SU-DHL-6 (cell line): ENCODE measurements at regions not wholly inside any gene's neighbourhood (a gene's known extent, or its start where the extent isn't known, plus 50 kb on each side); places are given as distances from the start of the nearest gene placed in this dataset.
"Not testable (repeated sequence)": the region's sequence is repeated elsewhere in the genome, so short reads cannot be mapped to it uniquely, and the experiment has no call there.

Experiments
- H2AFZ ChIP-seq: fragments of 200-600 bp; sonication (generic); 2 replicates; pipeline ENCODE4 v1.6.1; 2014; ENCODE audit warnings: low read depth, mild to moderate bottlenecking, moderate library complexity, mixed read lengths, antibody characterized with exemption, low read length; ENCODE audit not compliant: severe bottlenecking
- H3F3A ChIP-seq: fragments of 200-600 bp; shearing (Covaris generic); 2 replicates; pipeline ENCODE4 v1.6.0; 2016; ENCODE audit warnings: antibody characterized with exemption, mild to moderate bottlenecking; ENCODE audit not compliant: insufficient read depth
- H3K27ac ChIP-seq: fragments of 200-600 bp; sonication (generic); 2 replicates; pipeline ENCODE4 v1.5.1; 2016; ENCODE audit warnings: low read depth, mild to moderate bottlenecking, low read length, moderate library complexity, mixed read lengths
- H3K27me3 ChIP-seq: fragments of 200-600 bp; sonication (generic), shearing (Covaris generic); 2 replicates; pipeline ENCODE4 v1.6.0; 2014; ENCODE audit warnings: mild to moderate bottlenecking, low read length
- H3K36me3 ChIP-seq: fragments of 200-600 bp; sonication (generic); 2 replicates; pipeline ENCODE4 v1.6.1; 2014; ENCODE audit warnings: mild to moderate bottlenecking, low read length, mixed read lengths
- H3K4me2 ChIP-seq: fragments of 300-600, 200-600 bp; shearing (Covaris generic), sonication (generic); 2 replicates; pipeline ENCODE4 v1.6.0; 2014; ENCODE audit warnings: low read length, low read depth, mild to moderate bottlenecking; ENCODE audit not compliant: poor library complexity, severe bottlenecking
- H3K4me3 ChIP-seq: fragments of 200-600 bp; sonication (generic); 2 replicates; pipeline ENCODE4 v1.5.1; 2014; ENCODE audit warnings: antibody characterized with exemption, low read length, mild to moderate bottlenecking, mixed read lengths; ENCODE audit not compliant: insufficient read depth, poor library complexity, severe bottlenecking
- H3K79me2 ChIP-seq: fragments of 200-600 bp; sonication (generic); 2 replicates; pipeline ENCODE4 v1.6.1; 2014; ENCODE audit warnings: mild to moderate bottlenecking, low read length, moderate library complexity; ENCODE audit not compliant: insufficient read depth
- H3K9ac ChIP-seq: fragments of 200-600 bp; sonication (generic); 2 replicates; pipeline ENCODE4 v1.7.0; 2014; ENCODE audit warnings: mild to moderate bottlenecking, low read length
- H3K9me2 ChIP-seq: fragments of 200-600 bp; sonication (generic); replicated peaks from 2 replicates; pipeline ENCODE4 v1.6.1; 2014; ENCODE audit warnings: low read length; ENCODE audit not compliant: insufficient read depth
- H3K9me3 ChIP-seq: fragments of 200-600 bp; sonication (generic); 2 replicates; pipeline ENCODE4 v1.6.1; 2014; ENCODE audit warnings: low read length, mixed read lengths; ENCODE audit not compliant: insufficient read depth
- H4K20me1 ChIP-seq: fragments of 200-600 bp; sonication (generic); 2 replicates; pipeline ENCODE4 v1.6.1; 2014; ENCODE audit warnings: low read depth, mild to moderate bottlenecking, antibody characterized with exemption, low read length, moderate library complexity, mixed read lengths
- EZH2phosphoT487 ChIP-seq: fragments of 200-600 bp; sonication (generic), shearing (Covaris generic); conservative IDR thresholded peaks from 2 replicates; pipeline ENCODE4 v1.6.1; 2018; ENCODE audit warnings: mild to moderate bottlenecking, antibody characterized with exemption, low read length, moderate library complexity, mixed read lengths
- TF ChIP-seq, protein P1 (sequence below): fragments of 200-600 bp; sonication (generic); IDR thresholded peaks from one replicate; pipeline ENCODE4 v1.5.1; 2017; ENCODE audit warnings: antibody characterized with exemption, mild to moderate bottlenecking, low read length, moderate library complexity; ENCODE audit not compliant: insufficient read depth, poor library complexity, severe bottlenecking

DNA sequence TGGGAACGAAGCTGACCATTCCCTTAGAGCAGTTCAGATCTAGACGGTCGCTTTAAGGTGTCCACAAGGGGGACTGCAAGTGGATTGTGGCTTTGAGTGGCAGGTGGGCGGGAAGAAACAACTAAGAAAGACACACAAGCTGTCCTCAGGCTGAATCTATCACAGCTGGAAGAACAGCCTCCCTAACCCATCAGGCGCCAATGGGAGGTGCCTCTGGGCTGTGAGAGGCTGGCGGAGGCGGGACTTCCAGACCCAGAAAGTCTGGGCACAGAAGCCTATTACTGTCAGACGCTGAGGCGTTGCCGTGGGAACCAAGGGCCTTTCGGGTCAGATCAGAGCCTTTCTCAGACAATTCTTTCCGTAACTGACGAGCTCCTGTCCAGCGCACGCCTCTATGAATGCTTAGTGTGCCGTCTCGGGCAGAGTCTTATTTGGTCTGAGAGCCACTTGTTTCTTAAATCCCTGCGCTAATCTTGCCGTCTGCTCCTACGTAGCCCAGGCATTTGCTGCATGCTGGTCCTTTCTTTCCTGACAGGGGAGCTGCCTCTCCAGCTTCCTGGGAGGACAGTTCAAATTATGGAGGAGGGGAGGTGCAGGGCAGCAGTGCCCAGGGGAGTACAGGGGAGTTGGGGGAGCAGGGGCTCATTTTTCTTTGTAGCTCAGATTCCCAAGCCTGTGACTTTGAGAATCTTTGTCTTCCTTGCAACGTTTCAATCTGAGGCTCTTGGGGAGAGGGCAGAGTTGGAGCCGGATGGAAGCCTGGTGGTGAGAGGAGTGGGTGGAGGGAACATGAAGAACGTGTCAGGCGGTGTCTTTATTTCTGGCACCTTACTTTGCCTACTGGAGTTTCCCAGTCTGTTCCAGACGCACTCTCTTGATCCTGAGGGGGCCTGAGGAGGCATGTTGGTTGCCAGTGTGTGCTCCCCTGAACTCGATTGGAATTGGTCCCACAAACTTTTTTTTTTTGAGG is 618.7 kb downstream of the KCNJ18 start:
- Histone ChIP-seq H3K9me3 (no peaks in the 10 kb centered on the region), H3K9me2 (no peaks in the 10 kb centered on the region), H3K9ac (no peak overlapping the region), H3K36me3 (no peaks in the 10 kb centered on the region), H3K79me2 (no peaks in the 10 kb centered on the region), H2AFZ (no peak overlapping the region), H3K4me2 (no peak overlapping the region), H3F3A (no peaks in the 10 kb centered on the region), H3K27ac (no peak overlapping the region), H3K4me3 (no peak overlapping the region), H3K27me3 (no peaks in the 10 kb centered on the region), H4K20me1 (no peaks in the 10 kb centered on the region)
- TF ChIP-seq, protein P1, sequence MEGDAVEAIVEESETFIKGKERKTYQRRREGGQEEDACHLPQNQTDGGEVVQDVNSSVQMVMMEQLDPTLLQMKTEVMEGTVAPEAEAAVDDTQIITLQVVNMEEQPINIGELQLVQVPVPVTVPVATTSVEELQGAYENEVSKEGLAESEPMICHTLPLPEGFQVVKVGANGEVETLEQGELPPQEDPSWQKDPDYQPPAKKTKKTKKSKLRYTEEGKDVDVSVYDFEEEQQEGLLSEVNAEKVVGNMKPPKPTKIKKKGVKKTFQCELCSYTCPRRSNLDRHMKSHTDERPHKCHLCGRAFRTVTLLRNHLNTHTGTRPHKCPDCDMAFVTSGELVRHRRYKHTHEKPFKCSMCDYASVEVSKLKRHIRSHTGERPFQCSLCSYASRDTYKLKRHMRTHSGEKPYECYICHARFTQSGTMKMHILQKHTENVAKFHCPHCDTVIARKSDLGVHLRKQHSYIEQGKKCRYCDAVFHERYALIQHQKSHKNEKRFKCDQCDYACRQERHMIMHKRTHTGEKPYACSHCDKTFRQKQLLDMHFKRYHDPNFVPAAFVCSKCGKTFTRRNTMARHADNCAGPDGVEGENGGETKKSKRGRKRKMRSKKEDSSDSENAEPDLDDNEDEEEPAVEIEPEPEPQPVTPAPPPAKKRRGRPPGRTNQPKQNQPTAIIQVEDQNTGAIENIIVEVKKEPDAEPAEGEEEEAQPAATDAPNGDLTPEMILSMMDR, result no peak
- no peak for TF ChIP-seq EZH2phosphoT487

DNA sequence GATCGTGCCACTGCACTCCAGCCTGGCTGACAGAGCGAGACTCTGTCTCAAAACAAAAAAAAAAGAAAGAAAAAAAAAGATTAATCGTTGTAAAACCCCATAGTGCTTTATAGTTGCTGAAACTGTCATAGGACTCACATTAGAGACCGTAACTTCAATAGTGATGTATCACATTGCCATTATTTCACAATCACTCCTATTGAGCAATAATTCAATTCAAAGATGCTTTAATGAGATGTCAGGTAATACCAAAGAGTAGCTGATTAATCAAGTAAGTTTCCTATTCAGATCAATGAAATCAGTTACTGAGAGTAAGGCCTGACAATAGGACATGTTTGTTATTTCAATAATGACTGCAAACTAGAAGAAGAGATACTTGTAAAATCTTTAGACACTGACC is 628.7 kb downstream of the KCNJ18 start:
- H3K27me3 ChIP-seq, H3K9me3 ChIP-seq, H2AFZ ChIP-seq: not testable (repeated sequence)

DNA sequence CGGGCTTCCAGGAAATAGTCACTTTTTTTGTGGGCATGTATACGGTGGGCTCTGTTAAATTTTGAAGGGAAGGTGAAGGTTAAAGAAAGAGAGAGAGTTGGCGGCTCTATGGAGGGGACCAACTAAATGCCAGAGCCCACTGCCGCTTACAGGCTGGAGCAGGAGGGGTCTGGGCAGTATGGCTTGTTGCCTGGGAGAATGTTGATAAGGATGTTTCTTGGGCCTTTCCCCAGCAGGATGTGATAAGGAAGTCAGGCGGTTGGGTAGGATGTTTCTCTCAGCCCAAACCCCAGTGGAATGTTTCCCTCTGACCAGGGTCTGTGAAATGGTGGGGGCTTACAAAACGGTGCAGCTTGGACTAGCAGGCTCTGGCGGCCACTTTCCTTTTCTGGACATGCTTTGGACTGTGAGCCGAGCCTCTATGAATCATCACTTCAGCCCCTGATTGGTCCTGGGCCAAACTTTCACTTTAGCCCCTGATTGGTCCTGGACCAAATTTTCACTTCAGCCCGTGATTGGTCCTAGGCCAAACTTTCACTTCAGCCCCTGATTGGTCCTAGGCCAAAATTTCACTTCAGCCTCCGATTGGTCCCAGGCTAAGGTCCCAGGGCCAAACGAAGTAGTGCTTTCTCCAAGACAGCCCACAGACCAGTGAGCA is 630.7 kb downstream of the KCNJ18 start:
- not testable (repeated sequence) for H3K27ac ChIP-seq, H3K9ac ChIP-seq, H3K4me2 ChIP-seq, H3F3A ChIP-seq, H3K9me2 ChIP-seq, H3K4me3 ChIP-seq, H3K9me3 ChIP-seq, H3K79me2 ChIP-seq, H4K20me1 ChIP-seq, H2AFZ ChIP-seq, H3K36me3 ChIP-seq, H3K27me3 ChIP-seq

More for the DNA sequence above, 628.7 kb downstream of the KCNJ18 start:
- H3K4me2 ChIP-seq, H4K20me1 ChIP-seq, H3K4me3 ChIP-seq, H3K36me3 ChIP-seq, H3F3A ChIP-seq, H3K79me2 ChIP-seq, H3K9ac ChIP-seq, H3K9me2 ChIP-seq, H3K27ac ChIP-seq: not testable (repeated sequence)

DNA sequence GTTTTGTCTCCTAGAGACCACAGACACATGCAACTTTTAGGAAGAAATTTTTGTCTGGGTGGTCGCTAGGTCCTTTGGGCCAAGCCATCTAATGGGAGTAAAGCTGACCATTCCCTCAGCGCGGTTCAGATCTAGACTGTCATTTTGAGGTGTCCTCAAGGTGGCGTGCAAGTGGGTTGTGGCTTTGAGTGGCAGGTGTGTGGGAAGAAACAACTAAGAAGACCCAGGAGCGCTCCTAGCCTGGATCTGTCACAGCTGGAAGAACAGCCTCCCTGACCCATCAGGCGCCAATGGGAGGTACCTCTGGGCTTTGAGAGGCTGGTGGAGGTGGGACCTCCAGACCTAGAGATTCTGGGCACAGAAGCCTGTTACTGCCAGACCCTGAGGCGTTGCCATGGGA is 645.1 kb downstream of the KCNJ18 start:
- H3K9me3 ChIP-seq, result no peaks in the 10 kb centered on the region
- TF ChIP-seq EZH2phosphoT487, result no peak
- TF ChIP-seq, protein P1, result no peak
- no peak overlapping the region for H3K9ac ChIP-seq
- no peaks in the 10 kb centered on the region for H3K36me3 ChIP-seq
- H3K4me2 ChIP-seq, result no peak overlapping the region
- H3F3A ChIP-seq, result no peaks in the 10 kb centered on the region
- no peak overlapping the region for H2AFZ ChIP-seq
- H3K9me2 ChIP-seq, result no peaks in the 10 kb centered on the region
- no peaks in the 10 kb centered on the region for H4K20me1 ChIP-seq
- H3K27me3 ChIP-seq, result no peaks in the 10 kb centered on the region
- H3K4me3 ChIP-seq, result no peak overlapping the region
- H3K79me2 ChIP-seq, result no peaks in the 10 kb centered on the region
- no peak overlapping the region for H3K27ac ChIP-seq

DNA sequence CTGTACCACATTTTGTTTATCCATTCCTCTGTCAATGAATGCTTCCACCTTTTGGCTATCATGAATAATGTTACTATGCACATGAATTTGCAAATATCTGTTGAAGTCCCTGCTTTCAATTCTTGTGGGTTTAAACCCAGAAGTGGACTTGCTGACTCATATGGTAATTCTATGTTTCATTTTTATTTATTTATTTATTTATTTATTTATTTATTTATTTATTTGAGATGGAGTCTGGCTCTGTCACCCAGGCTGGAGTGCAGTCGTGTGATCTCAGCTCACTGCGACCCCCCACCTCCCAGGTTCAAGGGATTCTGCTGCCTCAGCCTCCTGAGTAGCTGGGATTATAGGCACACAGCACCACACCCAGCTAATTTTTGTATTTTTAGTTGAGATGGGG is 664.3 kb downstream of the KCNJ18 start:
- H3K27ac ChIP-seq, H4K20me1 ChIP-seq, H3F3A ChIP-seq, H3K9me2 ChIP-seq, H3K9me3 ChIP-seq, H3K27me3 ChIP-seq, H3K79me2 ChIP-seq, H3K4me2 ChIP-seq, H3K36me3 ChIP-seq, H3K4me3 ChIP-seq, H2AFZ ChIP-seq, H3K9ac ChIP-seq: not testable (repeated sequence)

DNA sequence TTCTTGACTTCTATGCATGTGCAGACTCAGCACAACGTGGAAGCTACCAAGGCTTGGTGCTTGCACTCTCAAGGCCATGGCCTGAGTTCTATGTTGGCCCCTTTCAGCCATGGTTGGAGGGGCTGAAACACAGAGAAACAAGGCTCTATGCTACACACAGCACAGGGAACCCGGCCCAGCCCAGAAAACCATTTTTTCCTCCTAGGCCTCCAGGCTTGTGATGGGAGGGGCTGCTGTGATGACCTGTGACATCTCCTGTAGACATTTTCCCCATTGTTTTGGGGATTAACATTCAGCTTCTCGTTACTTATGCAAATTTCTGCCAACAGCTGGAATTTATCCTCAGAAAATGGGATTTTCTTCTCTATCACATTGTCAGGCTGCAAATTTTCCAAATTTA is 678.7 kb downstream of the KCNJ18 start:
- H3K4me2 ChIP-seq, H2AFZ ChIP-seq, H3F3A ChIP-seq, H3K4me3 ChIP-seq, H3K9ac ChIP-seq, H4K20me1 ChIP-seq, H3K27me3 ChIP-seq, H3K36me3 ChIP-seq, H3K79me2 ChIP-seq, H3K27ac ChIP-seq, H3K9me2 ChIP-seq, H3K9me3 ChIP-seq: not testable (repeated sequence)
